ENCODE measurements at regions not wholly inside any gene's neighbourhood (a gene's known extent, or its start where the extent isn't known, plus 50 kb on each side); places are given as distances from the start of the nearest gene placed in this dataset.
A peak's percentile ranks its signal among the peaks of the same experiment; 100 is the strongest.

GRCh38 chr13:109397285-109397684 lies 389.1 kb downstream of the IRS2 start:
- no peaks in the 10 kb centered on the region for H3K27me3 ChIP-seq (replicated peaks; ENCODE audit: control insufficient read depth, insufficient read depth, low read length)
- H3K4me1 ChIP-seq (ENCODE audit: control insufficient read depth, insufficient read depth, low read length), result peaks cover 9% of the 10 kb centered on the region
- no peaks in the 10 kb centered on the region for H3K36me3 ChIP-seq (ENCODE audit: control insufficient read depth, insufficient read depth, low read length, severe bottlenecking)
- H3K9ac ChIP-seq (ENCODE audit: low read length), result no peak overlapping the region
- DNase-seq (ENCODE audit: low read depth), result no peak
- no peaks in the 10 kb centered on the region for H3K9me3 ChIP-seq (ENCODE audit: control insufficient read depth, low read length)
- no peak overlapping the region for H3K4me3 ChIP-seq (ENCODE audit: low read length)

- Histone ChIP-seq H3K27me3 (replicated peaks; ENCODE audit: control insufficient read depth, insufficient read depth, low read length) (no peaks in the 10 kb centered on the region), H3K4me1 (ENCODE audit: control insufficient read depth, insufficient read depth, low read length) (peaks cover 15% of the 10 kb centered on the region), H3K9me3 (ENCODE audit: control insufficient read depth, low read length) (no peaks in the 10 kb centered on the region), H3K9ac (ENCODE audit: low read length) (no peak overlapping the region), H3K4me3 (ENCODE audit: low read length) (no peak overlapping the region), H3K36me3 (ENCODE audit: control insufficient read depth, insufficient read depth, low read length, severe bottlenecking) (no peaks in the 10 kb centered on the region)
- no peak for DNase-seq (ENCODE audit: low read depth)
Measured at GRCh38 chr13:109396266-109396665, 390.1 kb downstream of the IRS2 start.

- H3K9ac ChIP-seq (ENCODE audit: low read length), result no peak overlapping the region
- H3K36me3 ChIP-seq (ENCODE audit: control insufficient read depth, insufficient read depth, low read length, severe bottlenecking), result no peaks in the 10 kb centered on the region
- no peaks in the 10 kb centered on the region for H3K9me3 ChIP-seq (ENCODE audit: control insufficient read depth, low read length)
- no peak overlapping the region for H3K4me3 ChIP-seq (ENCODE audit: low read length)
- DNase-seq (ENCODE audit: low read depth), result no peak
- H3K4me1 ChIP-seq (ENCODE audit: control insufficient read depth, insufficient read depth, low read length), result peaks cover 26% of the 10 kb centered on the region
- H3K27me3 ChIP-seq (replicated peaks; ENCODE audit: control insufficient read depth, insufficient read depth, low read length), result no peaks in the 10 kb centered on the region
Measured at GRCh38 chr13:109395014-109395413, 391.4 kb downstream of the IRS2 start.

- no peaks in the 10 kb centered on the region for H3K9me3 ChIP-seq (ENCODE audit: control insufficient read depth, low read length)
- H3K4me3 ChIP-seq (ENCODE audit: low read length), result no peak overlapping the region
- H3K27me3 ChIP-seq (replicated peaks; ENCODE audit: control insufficient read depth, insufficient read depth, low read length), result no peaks in the 10 kb centered on the region
- no peak for DNase-seq (ENCODE audit: low read depth)
- H3K36me3 ChIP-seq (ENCODE audit: control insufficient read depth, insufficient read depth, low read length, severe bottlenecking), result no peaks in the 10 kb centered on the region
- H3K9ac ChIP-seq (ENCODE audit: low read length), result no peak overlapping the region
- H3K4me1 ChIP-seq (ENCODE audit: control insufficient read depth, insufficient read depth, low read length), result peaks cover 29% of the 10 kb centered on the region
Measured at GRCh38 chr13:109394311-109394988, 391.9 kb downstream of the IRS2 start.

GRCh38 chr13:109393045-109393444 lies 393.3 kb downstream of the IRS2 start:
- no peak overlapping the region for H3K4me3 ChIP-seq (ENCODE audit: low read length)
- H3K4me1 ChIP-seq (ENCODE audit: control insufficient read depth, insufficient read depth, low read length), result peaks cover 35% of the 10 kb centered on the region
- no peaks in the 10 kb centered on the region for H3K36me3 ChIP-seq (ENCODE audit: control insufficient read depth, insufficient read depth, low read length, severe bottlenecking)
- H3K9ac ChIP-seq (ENCODE audit: low read length), result no peak overlapping the region
- no peak for DNase-seq (ENCODE audit: low read depth)
- H3K27me3 ChIP-seq (replicated peaks; ENCODE audit: control insufficient read depth, insufficient read depth, low read length), result no peaks in the 10 kb centered on the region
- H3K9me3 ChIP-seq (ENCODE audit: control insufficient read depth, low read length), result no peaks in the 10 kb centered on the region

- H3K4me3 ChIP-seq (ENCODE audit: low read length), result no peak overlapping the region
- H3K9me3 ChIP-seq (ENCODE audit: control insufficient read depth, low read length), result no peaks in the 10 kb centered on the region
- no peaks in the 10 kb centered on the region for H3K27me3 ChIP-seq (replicated peaks; ENCODE audit: control insufficient read depth, insufficient read depth, low read length)
- peaks cover 36% of the 10 kb centered on the region for H3K4me1 ChIP-seq (ENCODE audit: control insufficient read depth, insufficient read depth, low read length)
- peak overlapping the region; percentile 8 for H3K9ac ChIP-seq (ENCODE audit: low read length)
- DNase-seq (ENCODE audit: low read depth), result no peak
- no peaks in the 10 kb centered on the region for H3K36me3 ChIP-seq (ENCODE audit: control insufficient read depth, insufficient read depth, low read length, severe bottlenecking)
Measured at GRCh38 chr13:109390391-109390790, 396.0 kb downstream of the IRS2 start.

GRCh38 chr13:109389892-109390345 lies 396.5 kb downstream of the IRS2 start:
- H3K9ac ChIP-seq (ENCODE audit: low read length), result peak overlapping the region; percentile 52
- no peaks in the 10 kb centered on the region for H3K36me3 ChIP-seq (ENCODE audit: control insufficient read depth, insufficient read depth, low read length, severe bottlenecking)
- H3K4me3 ChIP-seq (ENCODE audit: low read length), result no peak overlapping the region
- H3K27me3 ChIP-seq (replicated peaks; ENCODE audit: control insufficient read depth, insufficient read depth, low read length), result no peaks in the 10 kb centered on the region
- peak; percentile 48 for DNase-seq (ENCODE audit: low read depth)
- H3K4me1 ChIP-seq (ENCODE audit: control insufficient read depth, insufficient read depth, low read length), result peaks cover 41% of the 10 kb centered on the region
- no peaks in the 10 kb centered on the region for H3K9me3 ChIP-seq (ENCODE audit: control insufficient read depth, low read length)

- H3K27me3 ChIP-seq (replicated peaks; ENCODE audit: control insufficient read depth, insufficient read depth, low read length), result no peaks in the 10 kb centered on the region
- peaks cover 42% of the 10 kb centered on the region for H3K4me1 ChIP-seq (ENCODE audit: control insufficient read depth, insufficient read depth, low read length)
- no peaks in the 10 kb centered on the region for H3K9me3 ChIP-seq (ENCODE audit: control insufficient read depth, low read length)
- H3K9ac ChIP-seq (ENCODE audit: low read length), result peak overlapping the region; percentile 52
- DNase-seq (ENCODE audit: low read depth), result peak; percentile 8
- no peak overlapping the region for H3K4me3 ChIP-seq (ENCODE audit: low read length)
- no peaks in the 10 kb centered on the region for H3K36me3 ChIP-seq (ENCODE audit: control insufficient read depth, insufficient read depth, low read length, severe bottlenecking)
Measured at GRCh38 chr13:109389456-109389855, 396.9 kb downstream of the IRS2 start.

GRCh38 chr13:109387471-109387870 lies 398.9 kb downstream of the IRS2 start:
- no peaks in the 10 kb centered on the region for H3K9me3 ChIP-seq (ENCODE audit: control insufficient read depth, low read length)
- no peaks in the 10 kb centered on the region for H3K36me3 ChIP-seq (ENCODE audit: control insufficient read depth, insufficient read depth, low read length, severe bottlenecking)
- no peak for DNase-seq (ENCODE audit: low read depth)
- H3K9ac ChIP-seq (ENCODE audit: low read length), result no peak overlapping the region
- H3K4me3 ChIP-seq (ENCODE audit: low read length), result no peak overlapping the region
- no peaks in the 10 kb centered on the region for H3K27me3 ChIP-seq (replicated peaks; ENCODE audit: control insufficient read depth, insufficient read depth, low read length)
- peaks cover 41% of the 10 kb centered on the region for H3K4me1 ChIP-seq (ENCODE audit: control insufficient read depth, insufficient read depth, low read length)

- Histone ChIP-seq H3K4me3 (ENCODE audit: low read length) (no peak overlapping the region), H3K27me3 (replicated peaks; ENCODE audit: control insufficient read depth, insufficient read depth, low read length) (no peaks in the 10 kb centered on the region), H3K9me3 (ENCODE audit: control insufficient read depth, low read length) (no peaks in the 10 kb centered on the region), H3K4me1 (ENCODE audit: control insufficient read depth, insufficient read depth, low read length) (peaks cover 35% of the 10 kb centered on the region), H3K9ac (ENCODE audit: low read length) (peak overlapping the region; percentile 13), H3K36me3 (ENCODE audit: control insufficient read depth, insufficient read depth, low read length, severe bottlenecking) (no peaks in the 10 kb centered on the region)
- peak; percentile 15 for DNase-seq (ENCODE audit: low read depth)
Measured at GRCh38 chr13:109385242-109385560, 401.2 kb downstream of the IRS2 start.

GRCh38 chr13:109384491-109385241 lies 401.7 kb downstream of the IRS2 start:
- DNase-seq (ENCODE audit: low read depth), result peak; percentile 83
- Histone ChIP-seq H3K4me3 (ENCODE audit: low read length) (no peak overlapping the region), H3K36me3 (ENCODE audit: control insufficient read depth, insufficient read depth, low read length, severe bottlenecking) (no peaks in the 10 kb centered on the region), H3K9me3 (ENCODE audit: control insufficient read depth, low read length) (no peaks in the 10 kb centered on the region), H3K4me1 (ENCODE audit: control insufficient read depth, insufficient read depth, low read length) (peaks cover 32% of the 10 kb centered on the region), H3K9ac (ENCODE audit: low read length) (peak overlapping the region; percentile 13), H3K27me3 (replicated peaks; ENCODE audit: control insufficient read depth, insufficient read depth, low read length) (no peaks in the 10 kb centered on the region)
